HG03135 (cell line): ENCODE measurements at regions not wholly inside any gene's neighbourhood (a gene's known extent, or its start where the extent isn't known, plus 50 kb on each side); places are given as distances from the start of the nearest gene placed in this dataset.

Experiments
- ATAC-seq: cut with Tn5 transposase; IDR thresholded peaks from one replicate; pipeline ENCODE4 v1.9.1; 2021; ENCODE audit warnings: mild to moderate bottlenecking, moderate library complexity; ENCODE audit not compliant: unreplicated experiment

GRCh38 chr3:98969295-98969694 is 67.8 kb upstream of the DCBLD2 start:
- no peak for ATAC-seq

GRCh38 chr3:98968824-98969223 is 67.3 kb upstream of the DCBLD2 start:
- ATAC-seq, result no peak

DNA sequence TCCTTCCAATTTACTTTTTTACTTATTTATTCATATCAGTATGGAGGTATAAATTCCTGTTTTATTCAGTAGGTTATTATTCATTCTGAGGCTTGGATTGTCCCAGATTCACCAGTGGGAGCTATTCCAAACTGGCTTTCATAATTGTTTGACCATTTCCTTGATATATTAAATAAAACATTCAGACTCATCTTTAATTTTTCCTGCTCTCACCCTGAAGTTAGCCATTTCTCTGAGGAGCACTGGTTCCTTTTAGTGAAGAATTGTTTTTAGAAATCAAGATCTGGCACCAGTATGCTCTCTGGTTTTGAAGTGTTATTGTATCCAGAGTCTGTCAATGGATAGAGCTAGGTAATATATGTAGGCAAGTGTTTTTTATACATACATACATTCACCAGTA is 66.9 kb upstream of the DCBLD2 start:
- ATAC-seq, result no peak

DNA sequence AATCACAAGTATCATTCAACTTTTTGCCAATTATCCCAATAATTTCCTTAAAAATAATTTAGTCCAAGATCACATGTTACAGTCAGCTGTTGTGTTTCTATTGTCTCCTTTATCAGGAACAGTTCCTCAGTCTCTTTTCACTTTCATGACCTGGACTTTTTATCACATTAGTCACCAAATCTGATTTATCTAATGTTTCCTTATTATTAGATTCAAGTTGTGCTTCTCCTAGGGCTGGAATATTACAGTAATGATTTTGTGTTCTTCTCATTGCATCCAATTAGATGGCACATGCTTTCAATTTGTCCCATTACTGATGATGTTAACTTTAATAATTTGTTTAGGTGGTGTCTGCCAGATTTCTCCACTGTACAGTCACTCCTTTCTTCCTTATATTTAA is 66.3 kb upstream of the DCBLD2 start:
- ATAC-seq, result no peak

DNA sequence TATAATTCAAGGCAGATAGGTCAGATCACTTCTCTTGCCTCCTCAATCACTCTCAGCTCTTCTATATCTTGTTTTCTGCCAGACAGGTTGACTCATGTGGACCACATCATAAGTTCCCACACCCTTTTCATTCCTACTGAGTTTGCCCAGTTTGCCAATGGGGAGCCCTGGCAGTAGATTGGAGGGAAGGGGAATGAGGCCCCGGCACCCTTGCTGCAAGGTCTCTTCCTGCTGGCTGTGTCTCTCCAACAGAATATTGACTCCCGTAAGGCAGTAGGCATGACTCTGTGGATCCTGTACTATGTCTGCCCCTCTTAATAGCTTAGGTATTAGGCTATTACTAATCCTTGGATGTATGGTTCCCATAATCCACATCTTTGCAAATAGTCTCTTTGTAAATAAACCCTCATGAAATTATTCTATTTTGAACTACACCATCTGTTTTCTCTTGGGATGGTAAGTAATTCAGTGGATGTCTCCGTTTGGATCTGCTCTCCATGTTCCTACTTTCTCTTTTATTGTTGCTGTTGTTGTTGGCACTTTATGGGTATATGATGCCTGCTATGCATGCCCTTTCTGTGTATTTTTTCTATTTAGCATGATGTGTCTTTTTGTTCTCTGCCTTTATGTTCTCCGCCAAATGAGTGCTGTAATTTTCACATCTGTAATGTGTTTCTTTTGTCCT is 65.5 kb upstream of the DCBLD2 start:
- ATAC-seq, result no peak

DNA sequence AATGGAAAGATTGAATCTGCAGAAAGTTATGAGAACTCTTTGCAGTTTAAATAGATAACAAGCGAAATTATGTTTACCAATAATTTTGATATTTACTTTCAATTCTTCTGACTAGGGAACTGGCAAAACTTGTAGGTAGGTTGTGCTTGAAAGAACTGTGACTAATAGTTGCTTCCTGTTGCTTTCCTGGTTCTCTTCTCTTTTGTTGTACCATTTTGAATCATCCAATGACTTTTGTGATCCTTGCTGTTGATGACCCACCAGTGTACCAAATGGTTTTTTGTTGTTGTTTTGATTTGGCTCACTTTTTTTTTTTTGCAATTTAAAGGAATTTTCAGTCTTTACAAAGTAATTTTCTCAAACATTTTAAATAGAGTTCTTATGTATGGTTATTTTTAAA is 64.9 kb upstream of the DCBLD2 start:
- no peak for ATAC-seq

DNA sequence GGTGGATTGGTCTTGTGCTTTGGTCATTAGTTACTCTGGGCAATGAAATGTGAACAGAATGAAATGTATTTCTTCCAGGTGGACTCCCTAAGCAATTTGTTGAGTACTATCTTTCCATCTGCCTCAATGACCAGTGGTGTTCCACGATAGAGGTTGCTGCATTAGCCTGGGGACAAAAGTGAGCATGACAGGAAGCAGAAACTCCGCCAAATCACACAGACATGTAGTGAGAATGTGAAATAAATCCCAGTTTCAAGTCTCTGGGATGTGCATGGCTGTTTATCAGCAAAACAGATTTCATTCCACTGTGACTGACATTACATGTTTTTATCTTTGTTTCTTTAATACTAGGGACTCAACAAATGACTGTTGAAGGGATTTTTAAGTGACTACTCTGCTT is 63.3 kb upstream of the DCBLD2 start:
- ATAC-seq, result no peak

DNA sequence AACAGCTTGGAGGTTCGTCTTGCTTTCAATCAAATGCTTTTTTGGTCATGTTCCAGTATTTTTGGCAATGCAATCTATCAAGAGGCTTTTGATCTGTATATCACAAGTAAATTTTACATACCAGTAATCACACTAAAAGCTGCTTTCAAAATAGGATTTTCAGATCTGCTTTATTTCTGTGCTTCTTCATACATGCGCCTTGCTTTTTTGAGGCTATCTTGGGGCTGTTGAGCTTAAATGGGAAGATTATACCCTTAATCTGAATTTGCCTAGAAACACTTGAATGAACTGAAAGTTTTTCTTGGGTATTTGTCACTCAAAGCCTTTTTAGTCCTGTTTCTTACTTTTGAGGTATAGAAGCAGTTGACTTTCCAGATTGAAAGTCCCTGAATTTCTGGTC is 62.1 kb upstream of the DCBLD2 start:
- no peak for ATAC-seq

DNA sequence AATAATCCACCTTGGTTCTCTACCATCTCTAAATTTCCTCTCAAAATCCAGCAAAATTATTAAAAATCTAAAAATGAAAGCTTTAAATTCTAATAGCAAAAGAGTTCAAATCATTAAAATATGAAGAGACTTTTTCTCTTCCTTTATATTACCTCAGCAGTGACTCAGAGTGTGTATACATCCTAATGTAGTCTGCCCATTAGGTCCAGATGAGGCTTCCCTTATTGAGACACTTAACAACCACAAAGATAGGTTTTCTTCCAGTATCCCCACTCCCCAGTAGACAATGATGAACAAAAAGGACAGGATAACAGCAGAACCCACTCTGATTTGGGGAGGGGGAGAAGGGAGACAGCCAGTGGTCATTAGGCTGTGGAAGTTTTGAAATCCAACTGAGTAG is 61.5 kb upstream of the DCBLD2 start:
- no peak for ATAC-seq

- no peak for ATAC-seq
These were observed 60.9 kb upstream of the DCBLD2 start for GRCh38 chr3:98962189-98962930.

DNA sequence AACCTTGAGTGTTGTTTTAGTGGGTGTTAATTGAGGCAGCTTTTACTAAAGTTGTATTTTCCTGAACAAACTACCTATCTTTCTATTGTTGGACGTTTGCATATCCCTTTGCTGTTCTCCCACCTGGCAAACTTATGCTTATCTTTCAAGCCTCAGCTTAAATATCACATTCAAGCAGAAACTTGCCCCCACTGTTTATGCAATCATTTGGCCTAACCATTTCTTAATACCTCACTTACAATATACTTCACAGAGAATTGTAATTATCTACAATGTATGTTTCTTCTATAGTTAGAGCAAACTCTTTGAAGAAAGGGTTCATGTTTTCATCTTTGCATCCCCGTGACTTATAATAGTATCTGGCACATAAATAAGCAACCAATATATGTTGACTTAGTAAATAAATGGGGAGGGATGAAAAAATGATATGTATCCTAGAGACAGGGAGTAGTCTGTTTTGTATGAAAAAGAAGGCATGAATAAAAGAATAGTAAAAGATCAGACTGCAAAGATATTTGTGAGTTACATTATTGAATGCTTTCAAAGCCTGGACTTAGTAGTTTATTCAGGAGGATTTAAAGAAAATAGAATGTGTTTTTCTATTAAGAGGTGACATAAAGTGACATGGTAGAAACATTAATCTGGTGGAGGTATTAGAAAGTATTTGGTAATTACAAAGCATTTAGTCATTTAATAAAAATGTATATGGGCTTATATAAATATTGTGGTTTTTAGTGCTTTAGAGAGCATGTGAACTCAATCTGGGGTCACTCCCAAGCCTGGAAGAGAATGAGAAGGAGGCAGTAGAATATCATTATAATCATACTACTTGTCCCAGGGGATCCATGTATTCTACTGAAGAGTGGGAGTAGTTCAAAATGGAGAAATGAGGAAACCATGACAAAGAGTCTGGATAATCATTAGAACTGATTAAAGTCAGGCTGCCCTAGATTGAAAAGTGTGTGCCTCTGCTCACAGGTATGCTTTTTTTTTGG is 60.0 kb upstream of the DCBLD2 start:
- ATAC-seq, result no peak

DNA sequence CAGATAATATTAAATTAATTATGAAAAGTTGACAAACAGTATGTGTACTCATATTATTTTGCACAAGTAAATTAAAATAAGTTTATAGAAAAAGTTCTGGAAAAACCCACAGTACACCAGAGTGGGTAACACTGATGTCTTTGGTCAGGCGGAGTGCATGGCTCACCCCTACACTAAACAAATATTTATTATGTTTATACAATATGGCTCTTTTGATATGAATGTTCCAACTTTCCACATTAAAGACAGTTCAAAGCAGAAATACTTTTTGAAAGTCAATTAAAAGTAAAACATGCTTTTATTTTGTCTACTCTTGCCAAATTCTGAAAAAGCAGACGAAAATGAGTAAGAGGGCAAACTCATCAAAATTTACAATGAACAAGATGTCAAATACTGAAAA is 56.2 kb upstream of the DCBLD2 start:
- no peak for ATAC-seq

DNA sequence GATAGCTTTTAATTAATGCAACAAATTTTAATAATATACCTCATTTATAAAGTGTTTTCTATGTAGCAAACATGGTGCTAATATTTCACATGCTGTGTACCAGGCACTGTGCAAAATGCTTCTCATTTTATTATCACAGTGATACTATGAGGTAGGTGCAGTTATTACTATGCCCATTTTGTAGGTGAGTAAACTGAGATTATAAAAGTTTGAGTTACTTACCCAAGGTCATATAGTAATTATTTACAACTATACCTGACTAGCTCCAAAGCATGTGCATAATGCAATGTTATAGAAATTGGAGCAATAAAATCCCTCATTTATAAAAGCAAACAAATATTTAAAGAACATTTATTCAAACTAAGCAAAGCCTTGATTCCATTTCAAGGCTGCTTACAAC is 54.5 kb upstream of the DCBLD2 start:
- no peak for ATAC-seq

DNA sequence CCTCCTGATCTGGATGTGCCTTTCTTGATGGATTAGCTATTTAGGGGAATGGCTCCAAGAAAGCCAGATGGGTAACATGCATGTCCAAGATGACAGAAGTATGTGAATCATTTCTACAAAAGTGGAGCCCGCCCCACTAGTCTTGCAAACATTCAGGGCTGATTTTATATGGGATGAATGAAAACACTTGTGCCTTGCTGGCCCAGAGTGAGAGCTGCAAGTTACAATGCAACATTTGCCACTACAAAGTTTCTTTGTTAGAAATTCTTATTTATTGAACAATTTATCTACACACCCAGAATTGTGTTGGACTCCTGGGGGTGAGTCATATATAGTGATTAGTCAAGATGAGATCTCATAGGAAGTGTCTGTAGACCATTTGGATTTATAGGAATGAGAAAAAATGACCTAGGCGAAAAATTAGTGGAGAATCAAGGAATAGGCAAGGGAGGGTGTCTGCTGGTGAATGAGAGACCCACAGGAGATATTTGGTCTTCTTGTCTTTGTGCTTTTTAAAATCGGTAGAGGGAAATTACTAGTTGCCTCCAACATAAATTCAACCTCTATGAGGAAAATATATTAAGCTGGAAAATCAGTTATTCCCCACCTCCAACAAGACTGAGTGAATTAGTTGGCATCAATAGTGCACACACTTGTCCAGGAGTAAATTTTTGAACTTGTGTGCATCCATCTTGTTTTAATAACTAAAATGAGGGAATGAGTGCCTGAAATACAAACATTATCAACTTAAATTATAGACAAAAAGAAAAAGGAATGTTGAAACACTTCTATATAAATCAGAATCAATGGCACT is 53.5 kb upstream of the DCBLD2 start:
- ATAC-seq, result no peak

DNA sequence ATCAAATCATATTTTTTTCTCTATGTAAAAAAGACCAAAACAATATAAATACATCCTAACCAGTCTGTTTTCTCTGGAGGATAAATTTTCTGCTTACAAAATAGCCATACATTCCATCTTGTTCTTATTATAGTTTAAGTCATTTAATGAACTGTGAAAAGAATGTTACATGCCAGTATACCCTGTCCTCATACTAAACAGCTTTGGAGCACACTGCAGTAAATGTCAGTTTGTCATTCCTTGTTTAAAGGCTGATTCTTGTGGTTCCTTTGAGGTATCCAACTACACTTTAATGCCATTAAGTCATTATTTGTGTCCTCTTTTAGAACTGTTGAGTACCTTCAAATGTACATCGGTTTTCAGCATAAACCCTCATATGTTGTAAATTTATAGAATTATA is 52.7 kb upstream of the DCBLD2 start:
- ATAC-seq, result no peak

- ATAC-seq, result no peak
These were observed 50.9 kb upstream of the DCBLD2 start for GRCh38 chr3:98952404-98952803.
